IMR-90 (cell line): ENCODE measurements at regions not wholly inside any gene's neighbourhood (a gene's known extent, or its start where the extent isn't known, plus 50 kb on each side); places are given as distances from the start of the nearest gene placed in this dataset.

Source experiments
- ATAC-seq: fragments of 200-7000 bp; cut with Tn5 transposase; 2 replicates; pipeline ENCODE4 v1.9.1; 2020; ENCODE audit warnings: low read depth, mild to moderate bottlenecking, moderate library complexity
- BruUV-seq: library from RNA; stranded (reverse); fragments of 400-500 nt; replicated peaks from 2 replicates; lab custom pipeline; 2021; lab: Mats Ljungman, UMichigan
- CTCF ChIA-PET: fragments of 300-600 bp; formaldehyde crosslinking; extraction: SDS; loops from one replicate; lab custom pipeline; 2021; ENCODE audit warnings: antibody characterized with exemption; lab: Yijun Ruan, JAX
- POLR2A ChIA-PET: fragments of 300-600 bp; sonication (Branson Sonifier 250); formaldehyde crosslinking; loops from one replicate; lab custom pipeline; 2022; ENCODE audit warnings: antibody characterized with exemption; ENCODE audit not compliant: unreplicated experiment; lab: Charles Lee
- DNase-seq: peaks from one replicate; pipeline ENCODE4 v3.0.0; 2013
- H2AFZ ChIP-seq: replicated peaks from 2 replicates; pipeline ENCODE3; 2013; ENCODE audit warnings: low read length, mild to moderate bottlenecking; ENCODE audit not compliant: poor library complexity
- H2AK5ac ChIP-seq: 2 replicates; pipeline ENCODE4 v1.6.1; 2013; ENCODE audit warnings: low read depth, low read length, inconsistent platforms
- H2AK9ac ChIP-seq: replicated peaks from 2 replicates; pipeline ENCODE3; 2013; ENCODE audit warnings: mild to moderate bottlenecking, low read depth, low read length, moderate library complexity; ENCODE audit not compliant: poor library complexity
- H2BK120ac ChIP-seq: 2 replicates; pipeline ENCODE4 v1.6.1; 2013; ENCODE audit warnings: low read depth, low read length, inconsistent platforms
- H2BK15ac ChIP-seq: 3 replicates; pipeline ENCODE4 v1.6.1; 2013; ENCODE audit warnings: low read depth, low read length, inconsistent platforms
- H2BK20ac ChIP-seq: 2 replicates; pipeline ENCODE4 v1.6.1; 2013; ENCODE audit warnings: low read depth, mild to moderate bottlenecking, inconsistent platforms, low read length, moderate library complexity
- H2BK5ac ChIP-seq: 2 replicates; pipeline ENCODE4 v1.6.1; 2013; ENCODE audit warnings: mild to moderate bottlenecking, low read depth, low read length, inconsistent platforms; ENCODE audit not compliant: poor library complexity, severe bottlenecking
- H3K14ac ChIP-seq: replicated peaks from 2 replicates; pipeline ENCODE4 v1.6.1; 2013; ENCODE audit warnings: low read depth, low read length, inconsistent platforms
- H3K18ac ChIP-seq: 2 replicates; pipeline ENCODE4 v1.6.1; 2013; ENCODE audit warnings: low read depth, low read length, control low read depth
- H3K23ac ChIP-seq: 2 replicates; pipeline ENCODE4 v1.6.1; 2013; ENCODE audit warnings: low read depth, low read length, inconsistent platforms
- H3K27ac ChIP-seq: 2 replicates; pipeline ENCODE4 v1.5.1; 2013; ENCODE audit warnings: mild to moderate bottlenecking, control low read depth, low read length; ENCODE audit not compliant: insufficient read depth
- H3K27me3 ChIP-seq: 2 replicates; pipeline ENCODE4 v1.6.1; 2013; ENCODE audit warnings: low read length; ENCODE audit not compliant: control insufficient read depth, insufficient read depth
- H3K36me3 ChIP-seq: 2 replicates; pipeline ENCODE4 v1.6.1; 2013; ENCODE audit warnings: low read length, mixed read lengths; ENCODE audit not compliant: control insufficient read depth, insufficient read depth
- H3K4ac ChIP-seq: 2 replicates; pipeline ENCODE4 v1.6.1; 2013; ENCODE audit warnings: low read depth, low read length, inconsistent platforms
- H3K4me1 ChIP-seq: 2 replicates; pipeline ENCODE4 v1.6.1; 2013; ENCODE audit warnings: low read length, mixed read lengths; ENCODE audit not compliant: control insufficient read depth, insufficient read depth
- H3K4me2 ChIP-seq: 2 replicates; pipeline ENCODE4 v1.6.1; 2013; ENCODE audit warnings: low read depth, mild to moderate bottlenecking, control low read depth, low read length, moderate library complexity
- H3K4me3 ChIP-seq: 2 replicates; pipeline ENCODE4 v1.5.1; 2013; ENCODE audit warnings: low read depth, mild to moderate bottlenecking, control low read depth, low read length, moderate library complexity; ENCODE audit not compliant: insufficient read depth
- H3K56ac ChIP-seq: 2 replicates; pipeline ENCODE4 v1.6.1; 2013; ENCODE audit warnings: low read length, inconsistent platforms; ENCODE audit not compliant: insufficient read depth; ENCODE audit errors: extremely low read depth
- H3K79me1 ChIP-seq, 2 experiments: 2 replicates each; pipeline ENCODE4 v1.6.1; 2013; ENCODE audit warnings: low read length in 2 of 2, inconsistent platforms in 1 of 2, low read depth in 1 of 2
- H3K9ac ChIP-seq: 2 replicates; pipeline ENCODE4 v1.6.1; 2013; ENCODE audit warnings: low read depth, low read length, control low read depth
- H3K9me1 ChIP-seq: 2 replicates; pipeline ENCODE4 v1.6.1; 2013; ENCODE audit warnings: low read length, inconsistent platforms; ENCODE audit not compliant: insufficient read depth
- H3K9me3 ChIP-seq: 2 replicates; pipeline ENCODE4 v1.6.1; 2013; ENCODE audit warnings: low read length; ENCODE audit not compliant: control insufficient read depth, insufficient read depth
- H4K20me1 ChIP-seq: 2 replicates; pipeline ENCODE4 v1.6.1; 2013; ENCODE audit warnings: low read length, inconsistent platforms; ENCODE audit not compliant: insufficient read depth
- H4K5ac ChIP-seq: 2 replicates; pipeline ENCODE4 v1.6.1; 2013; ENCODE audit warnings: mild to moderate bottlenecking, low read depth, low read length, control low read depth
- H4K8ac ChIP-seq, 2 experiments: 2 replicates each; pipeline ENCODE4 v1.6.1; 2013; ENCODE audit warnings: low read depth in 2 of 2, low read length in 2 of 2, control low read depth in 1 of 2, inconsistent platforms in 1 of 2
- H4K91ac ChIP-seq: 2 replicates; pipeline ENCODE4 v1.6.1; 2013; ENCODE audit warnings: low read depth, low read length, inconsistent platforms; ENCODE audit not compliant: insufficient read depth
- BHLHE40 ChIP-seq: fragments of 150-350 bp; IDR thresholded peaks from 2 replicates; pipeline ENCODE4 v1.6.1; 2016; ENCODE audit warnings: mild to moderate bottlenecking, low read depth, low read length
- CEBPB ChIP-seq: IDR thresholded peaks from 2 replicates; pipeline ENCODE4 v1.6.1; 2012; ENCODE audit warnings: low read depth, low read length, improper control_type of control experiment
- MAFK ChIP-seq: IDR thresholded peaks from 2 replicates; pipeline ENCODE4 v1.6.1; 2012; ENCODE audit warnings: low read depth, low read length, improper control_type of control experiment
- MXI1 ChIP-seq: IDR thresholded peaks from 2 replicates; pipeline ENCODE4 v1.6.1; 2012; ENCODE audit warnings: low read depth, mild to moderate bottlenecking, low read length, moderate library complexity, borderline replicate concordance
- NFE2L2 ChIP-seq: fragments of 150-350 bp; IDR thresholded peaks from 2 replicates; pipeline ENCODE4 v1.6.1; 2016; ENCODE audit warnings: low read depth, mild to moderate bottlenecking, low read length
- RAD21 ChIP-seq: IDR thresholded peaks from 2 replicates; pipeline ENCODE4 v1.6.1; 2012; ENCODE audit warnings: low read length, improper control_type of control experiment
- SMC3 ChIP-seq: fragments of 150-350 bp; IDR thresholded peaks from 2 replicates; pipeline ENCODE4 v1.6.1; 2016; ENCODE audit warnings: low read depth, mild to moderate bottlenecking, antibody characterized with exemption, low read length, moderate library complexity
- WGBS, 2 experiments: methylation state at CpG; one replicate each; pipeline versions ENCODE4 v1.1.5 to v1.1.7; 2013; ENCODE audit warnings: missing lambda C conversion rate in 2 of 2; ENCODE audit not compliant: insufficient read length in 1 of 2; ENCODE audit errors: extremely low coverage in 2 of 2; 5-methylcytosine and 5-hydroxymethylcytosine counted together
- dilution Hi-C: fragments of 300-500 bp; cut with HindIII; formaldehyde crosslinking; loops from one replicate; pipeline ENCODE4 v1.14.3; 2018; ENCODE audit warnings: low sequenced_read_pairs; ENCODE audit not compliant: unreplicated experiment
- in situ Hi-C: fragments of 300-500 bp; cut with MboI; formaldehyde crosslinking; loops from 3 replicates; pipeline ENCODE4 v1.14.3; 2019; ENCODE audit warnings: low sequenced_read_pairs, inconsistent platforms, mixed read lengths
- intact Hi-C: fragments of 100-400 bp; cut with micrococcal nuclease; formaldehyde crosslinking; loops from 2 replicates; pipeline ENCODE4 v1.10.0; 2022

GRCh38 chr10:131435760-131436457 lies 124.4 kb upstream of the TCERG1L start:
- Histone ChIP-seq H3K9me3 (peaks cover 54% of the 10 kb centered on the region), H3K4ac (no peak overlapping the region), H2BK5ac (no peak overlapping the region), H3K4me3 (no peak overlapping the region), H2BK20ac (no peak overlapping the region), H3K27me3 (no peaks in the 10 kb centered on the region), H3K9me1 (no peaks in the 10 kb centered on the region), H3K36me3 (no peaks in the 10 kb centered on the region), H3K18ac (no peak overlapping the region), H4K91ac (no peak overlapping the region), H2AK5ac (no peak overlapping the region), H2AK9ac (no peak overlapping the region), H2BK120ac (no peak overlapping the region), H2BK15ac (no peak overlapping the region), H3K27ac (no peak overlapping the region), H4K5ac (no peak overlapping the region), H4K20me1 (no peaks in the 10 kb centered on the region), H3K4me2 (no peak overlapping the region), H3K56ac (no peak overlapping the region), H3K23ac (no peak overlapping the region), H3K79me1 (no peaks in the 10 kb centered on the region), H4K8ac (no peak overlapping the region), H3K4me1 (no peaks in the 10 kb centered on the region), H2AFZ (no peak overlapping the region), H3K9ac (no peak overlapping the region), H3K14ac (no peak overlapping the region)
- ChIA-PET CTCF (no interaction called here), POLR2A (no interaction called here)
- TF ChIP-seq CEBPB (no peak), MAFK (no peak), BHLHE40 (no peak), MXI1 (no peak), RAD21 (no peak), SMC3 (no peak), NFE2L2 (no peak)
- in situ Hi-C loops: no loop called here
- intact Hi-C loops: no loop called here
- 50% methylated on average over 4 of the region's 18 CpGs; no CpG with 5 or more reads in 1 of the 2 experiments for WGBS, 2 experiments
- BruUV-seq: no TSS peak
- dilution Hi-C loops: no loop called here
- no peak for ATAC-seq
- no peak for DNase-seq
